Left ventricle myocardium inferior (tissue), 1 donor: ENCODE measurements at regions not wholly inside any gene's neighbourhood (a gene's known extent, or its start where the extent isn't known, plus 50 kb on each side); places are given as distances from the start of the nearest gene placed in this dataset.

ENCODE experiments used
- DNase-seq: peaks from one replicate; pipeline ENCODE4 v3.0.0-alpha.2; 2020
- H3K27ac ChIP-seq: fragments of 200-600 bp; replicated peaks from 2 replicates; pipeline ENCODE4 v1.8.0; 2021
- H3K27me3 ChIP-seq: fragments of 200-600 bp; 2 replicates; pipeline ENCODE4 v1.8.0; 2021; ENCODE audit warnings: low read depth
- H3K36me3 ChIP-seq: fragments of 200-600 bp; 2 replicates; pipeline ENCODE4 v1.8.0; 2021
- H3K4me1 ChIP-seq: fragments of 200-600 bp; 2 replicates; pipeline ENCODE4 v1.8.0; 2021
- H3K4me3 ChIP-seq: fragments of 200-600 bp; 2 replicates; pipeline ENCODE4 v1.8.0; 2021; ENCODE audit warnings: mild to moderate bottlenecking, moderate library complexity
- H3K9me3 ChIP-seq: fragments of 200-600 bp; replicated peaks from 2 replicates; pipeline ENCODE4 v1.8.0; 2021
- CTCF ChIP-seq: fragments of 200-600 bp; IDR thresholded peaks from 2 replicates; pipeline ENCODE4 v1.8.0; 2021; ENCODE audit warnings: antibody characterized with exemption, mild to moderate bottlenecking, borderline replicate concordance
- intact Hi-C: fragments of 100-400 bp; cut with micrococcal nuclease; formaldehyde crosslinking; loops from one replicate; pipeline ENCODE4 v1.11.0; 2022
- donor health status: DM: no; HTN: yes; CAD: no; lungs with severe emphysema.

DNA sequence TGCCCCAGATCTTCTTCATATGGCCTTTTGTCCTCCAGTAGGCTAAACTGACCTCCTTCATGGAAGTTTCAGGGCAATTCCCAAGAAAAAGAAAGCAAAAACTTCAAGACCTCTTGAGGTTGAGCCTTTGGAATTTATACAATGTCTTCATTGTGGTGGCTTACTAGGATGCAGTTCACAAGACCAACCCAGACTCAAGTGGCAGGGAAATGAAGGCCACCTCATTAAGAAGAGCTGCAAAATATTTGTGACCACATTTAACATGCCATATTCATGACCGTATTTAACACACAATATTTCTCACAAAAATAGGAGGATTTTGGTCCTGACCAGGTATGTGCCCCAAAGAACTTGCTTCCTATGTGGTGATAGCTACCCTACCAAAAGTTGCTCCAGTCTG is 605.5 kb upstream of the PITX2 start:
- Histone ChIP-seq H3K4me3 (no peak overlapping the region), H3K36me3 (no peaks in the 10 kb centered on the region), H3K27me3 (no peaks in the 10 kb centered on the region), H3K27ac (no peak overlapping the region), H3K4me1 (no peaks in the 10 kb centered on the region), H3K9me3 (peaks cover 7% of the 10 kb centered on the region)
- TF ChIP-seq CTCF = no peak
- no peak for DNase-seq
- intact Hi-C loops = no loop called here

GRCh38 chr4:111228874-111229273 is 606.0 kb upstream of the PITX2 start:
- no peak for DNase-seq
- intact Hi-C loops = no loop called here

GRCh38 chr4:111230265-111230664 is 607.4 kb upstream of the PITX2 start:
- H3K36me3 ChIP-seq = no peaks in the 10 kb centered on the region
- H3K27me3 ChIP-seq = no peaks in the 10 kb centered on the region
- TF ChIP-seq CTCF = no peak
- H3K27ac ChIP-seq = no peak overlapping the region
- intact Hi-C loops = no loop called here
- no peak for DNase-seq
- H3K9me3 ChIP-seq = peaks cover 7% of the 10 kb centered on the region
- H3K4me3 ChIP-seq = no peak overlapping the region
- H3K4me1 ChIP-seq = no peaks in the 10 kb centered on the region

More at GRCh38 chr4:111228874-111229273, 606.0 kb upstream of the PITX2 start:
- Histone ChIP-seq H3K4me3 (no peak overlapping the region), H3K9me3 (peaks cover 7% of the 10 kb centered on the region), H3K27me3 (no peaks in the 10 kb centered on the region), H3K36me3 (no peaks in the 10 kb centered on the region), H3K4me1 (no peaks in the 10 kb centered on the region), H3K27ac (no peak overlapping the region)
- no peak for TF ChIP-seq CTCF

GRCh38 chr4:111231281-111231680 is 608.4 kb upstream of the PITX2 start:
- intact Hi-C loops = no loop called here
- no peak overlapping the region for H3K27ac ChIP-seq
- H3K27me3 ChIP-seq = no peaks in the 10 kb centered on the region
- H3K4me3 ChIP-seq = no peak overlapping the region
- TF ChIP-seq CTCF = no peak
- no peaks in the 10 kb centered on the region for H3K4me1 ChIP-seq
- peaks cover 7% of the 10 kb centered on the region for H3K9me3 ChIP-seq
- no peaks in the 10 kb centered on the region for H3K36me3 ChIP-seq
- no peak for DNase-seq

GRCh38 chr4:111234939-111235338 is 612.1 kb upstream of the PITX2 start:
- DNase-seq = no peak
- intact Hi-C loops = no loop called here

More at GRCh38 chr4:111234939-111235338, 612.1 kb upstream of the PITX2 start:
- Histone ChIP-seq H3K9me3 (peaks cover 7% of the 10 kb centered on the region), H3K4me1 (no peaks in the 10 kb centered on the region), H3K27me3 (no peaks in the 10 kb centered on the region), H3K36me3 (no peaks in the 10 kb centered on the region), H3K27ac (no peak overlapping the region), H3K4me3 (no peak overlapping the region)
- TF ChIP-seq CTCF = no peak
